Astrocyte (in vitro differentiated cells and primary cell): ENCODE measurements at regions not wholly inside any gene's neighbourhood (a gene's known extent, or its start where the extent isn't known, plus 50 kb on each side); places are given as distances from the start of the nearest gene placed in this dataset.
"Not testable (repeated sequence)": the region's sequence is repeated elsewhere in the genome, so short reads cannot be mapped to it uniquely, and the experiment has no call there.

Experiments used
- DNase-seq: peaks from one replicate; pipeline ENCODE4 v3.0.0-alpha.2; 2010; ENCODE audit warnings: low read depth
- FAIRE-seq: peaks from 2 replicates; lab custom pipeline; 2011; peaks lifted over from hg19 to GRCh38; lab: Jason Lieb, UNC
- H2AFZ ChIP-seq: 2 replicates; pipeline ENCODE4 v1.6.0; 2012; ENCODE audit warnings: low read depth, low read length, inconsistent platforms
- H3K27ac ChIP-seq: 2 replicates; pipeline ENCODE4 v1.5.1; 2011; ENCODE audit warnings: low read depth, low read length, inconsistent platforms
- H3K27me3 ChIP-seq: 2 replicates; pipeline ENCODE4 v1.6.0; 2011; ENCODE audit warnings: low read length, inconsistent platforms; ENCODE audit not compliant: insufficient read depth
- H3K36me3 ChIP-seq: 2 replicates; pipeline ENCODE4 v1.5.1; 2011; ENCODE audit warnings: low read length, inconsistent platforms; ENCODE audit not compliant: insufficient read depth
- H3K4me1 ChIP-seq: 2 replicates; pipeline ENCODE4 v1.5.1; 2011; ENCODE audit warnings: low read length, inconsistent platforms; ENCODE audit not compliant: insufficient read depth
- H3K4me2 ChIP-seq: 2 replicates; pipeline ENCODE4 v1.6.0; 2012; ENCODE audit warnings: low read length, inconsistent platforms
- H3K4me3 ChIP-seq: 2 replicates; pipeline ENCODE4 v1.5.1; 2011; ENCODE audit warnings: low read depth, mild to moderate bottlenecking, low read length, inconsistent platforms; ENCODE audit not compliant: insufficient read depth
- H3K79me2 ChIP-seq: 2 replicates; pipeline ENCODE4 v1.6.0; 2012; ENCODE audit warnings: mild to moderate bottlenecking, low read length, inconsistent platforms; ENCODE audit not compliant: insufficient read depth
- H3K9ac ChIP-seq: 2 replicates; pipeline ENCODE4 v1.6.0; 2012; ENCODE audit warnings: mild to moderate bottlenecking, low read length, inconsistent platforms
- H3K9me3 ChIP-seq: 2 replicates; pipeline ENCODE4 v1.5.1; 2012; ENCODE audit warnings: low read depth, mild to moderate bottlenecking, low read length, inconsistent platforms; ENCODE audit not compliant: insufficient read depth
- H4K20me1 ChIP-seq: 2 replicates; pipeline ENCODE4 v1.6.0; 2012; ENCODE audit warnings: low read length, inconsistent platforms; ENCODE audit not compliant: insufficient read depth
- H3K27ac Mint-ChIP-seq: one replicate; pipeline ENCODE4 v1.8.0; 2021; ENCODE audit warnings: mild to moderate bottlenecking, mixed read lengths; ENCODE audit not compliant: unreplicated experiment
- H3K27me3 Mint-ChIP-seq: one replicate; pipeline ENCODE4 v1.8.0; 2021; ENCODE audit warnings: low read depth, mixed read lengths; ENCODE audit not compliant: unreplicated experiment
- H3K36me3 Mint-ChIP-seq: one replicate; pipeline ENCODE4 v1.8.0; 2021; ENCODE audit warnings: low read depth, mixed read lengths; ENCODE audit not compliant: unreplicated experiment
- H3K4me1 Mint-ChIP-seq: one replicate; pipeline ENCODE4 v1.8.0; 2021; ENCODE audit warnings: low read depth, mixed read lengths; ENCODE audit not compliant: unreplicated experiment
- H3K4me3 Mint-ChIP-seq: one replicate; pipeline ENCODE4 v1.8.0; 2021; ENCODE audit warnings: mild to moderate bottlenecking, moderate library complexity, mixed read lengths; ENCODE audit not compliant: unreplicated experiment
- H3K9me3 Mint-ChIP-seq: one replicate; pipeline ENCODE4 v1.8.0; 2021; ENCODE audit warnings: mild to moderate bottlenecking, mixed read lengths; ENCODE audit not compliant: unreplicated experiment

DNA sequence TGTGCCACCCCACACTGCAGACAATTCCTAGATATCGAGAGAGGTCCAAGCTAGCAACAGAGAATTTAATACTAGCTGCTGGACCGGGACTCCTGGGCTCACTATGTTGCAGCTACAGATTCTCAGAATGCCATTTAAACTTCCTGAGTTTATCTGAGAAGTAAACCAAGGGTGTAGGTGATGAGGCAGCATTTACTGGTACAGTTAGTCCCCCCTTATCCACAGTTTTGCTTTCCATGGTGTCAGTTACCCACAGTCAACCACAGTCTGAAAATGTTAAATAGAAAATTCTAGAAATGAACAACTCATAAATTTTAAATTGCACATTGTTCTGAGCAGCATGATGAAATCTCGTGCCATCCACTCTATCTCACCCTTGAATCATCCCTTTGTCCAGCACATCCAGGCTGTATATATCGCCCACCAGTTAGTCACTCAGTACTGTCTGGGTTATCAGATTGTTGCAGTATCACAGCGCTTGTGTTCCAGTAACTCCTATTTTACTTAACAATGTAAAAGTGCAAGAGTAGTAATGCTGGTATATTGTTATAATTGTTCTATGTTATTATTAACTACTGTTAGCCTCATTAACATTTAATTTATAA lies 157.5 kb upstream of the NBPF9 start:
- H3K36me3 ChIP-seq, H3K4me2 ChIP-seq, H3K27me3 Mint-ChIP-seq, H3K4me1 Mint-ChIP-seq, H2AFZ ChIP-seq, H3K79me2 ChIP-seq, H3K27me3 ChIP-seq, H4K20me1 ChIP-seq, FAIRE-seq, H3K9me3 Mint-ChIP-seq, H3K4me3 ChIP-seq, H3K36me3 Mint-ChIP-seq, H3K9ac ChIP-seq, DNase-seq, H3K27ac ChIP-seq, H3K9me3 ChIP-seq, H3K4me1 ChIP-seq, H3K27ac Mint-ChIP-seq, H3K4me3 Mint-ChIP-seq: not testable (repeated sequence)

DNA sequence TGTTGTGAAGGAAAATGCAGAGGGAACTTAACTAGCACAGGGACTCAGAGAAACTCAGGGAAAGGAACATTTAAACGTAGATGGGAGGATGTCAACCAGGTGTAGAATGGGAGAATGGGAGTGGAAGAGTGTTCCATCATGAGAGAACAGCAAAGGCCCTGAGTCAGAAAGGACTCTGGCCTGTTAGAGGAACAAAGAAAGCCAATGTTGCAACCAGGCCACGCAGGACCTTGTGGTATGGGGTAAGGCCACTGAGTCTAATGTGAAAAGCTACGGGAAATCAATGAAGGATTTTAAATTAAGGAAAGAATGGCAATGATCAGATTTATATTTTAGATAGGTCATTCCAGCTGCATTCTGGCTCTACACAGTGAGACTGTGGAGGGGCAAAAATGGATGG lies 163.9 kb upstream of the NBPF9 start:
- H3K79me2 ChIP-seq, H3K36me3 Mint-ChIP-seq, H3K27me3 Mint-ChIP-seq, H3K9me3 ChIP-seq, H2AFZ ChIP-seq, H3K27ac Mint-ChIP-seq, H3K27ac ChIP-seq, H3K4me1 Mint-ChIP-seq, H3K36me3 ChIP-seq, H3K4me2 ChIP-seq, H3K9ac ChIP-seq, H3K9me3 Mint-ChIP-seq, H3K4me3 Mint-ChIP-seq, H3K27me3 ChIP-seq, DNase-seq, FAIRE-seq, H3K4me3 ChIP-seq, H3K4me1 ChIP-seq, H4K20me1 ChIP-seq: not testable (repeated sequence)

DNA sequence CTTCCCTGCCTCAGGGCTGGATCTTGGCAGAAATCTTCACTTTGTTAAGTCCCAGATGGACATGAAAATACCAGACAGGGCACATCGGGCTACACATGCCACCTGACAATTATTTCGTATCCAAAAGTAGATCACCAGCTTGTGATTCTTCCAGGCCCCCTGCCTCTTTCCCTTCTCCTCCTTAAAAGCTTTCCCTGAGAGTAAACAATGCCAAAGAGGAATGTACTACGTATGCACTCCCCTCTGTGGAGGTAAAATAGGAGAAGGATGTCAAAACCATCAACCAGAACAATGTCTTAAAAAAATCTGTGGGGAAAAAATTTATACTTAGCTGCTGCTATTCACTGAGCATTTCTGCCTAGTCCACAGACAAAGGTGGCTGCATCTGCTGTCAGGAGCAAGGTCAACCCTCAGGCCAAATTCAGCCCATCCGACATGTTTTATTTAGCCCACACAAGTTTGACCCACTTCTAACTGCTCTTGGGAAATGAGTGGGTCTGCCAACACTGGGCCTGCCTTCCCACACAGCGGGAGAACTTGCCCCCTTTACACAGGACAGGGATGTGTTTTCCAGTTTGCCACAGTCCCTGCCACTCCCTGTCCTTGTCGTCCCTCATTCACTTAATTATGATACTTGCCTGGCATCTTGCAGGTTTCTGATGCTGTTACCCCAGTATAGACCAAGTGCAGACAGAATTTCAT lies 165.8 kb upstream of the NBPF9 start:
- H3K4me3 ChIP-seq, H3K36me3 Mint-ChIP-seq, FAIRE-seq, DNase-seq, H3K79me2 ChIP-seq, H3K27ac Mint-ChIP-seq, H3K4me1 ChIP-seq, H3K36me3 ChIP-seq, H4K20me1 ChIP-seq, H3K27ac ChIP-seq, H3K4me3 Mint-ChIP-seq, H3K9me3 ChIP-seq, H3K4me1 Mint-ChIP-seq, H3K27me3 ChIP-seq, H3K9ac ChIP-seq, H3K27me3 Mint-ChIP-seq, H2AFZ ChIP-seq, H3K4me2 ChIP-seq, H3K9me3 Mint-ChIP-seq: not testable (repeated sequence)

DNA sequence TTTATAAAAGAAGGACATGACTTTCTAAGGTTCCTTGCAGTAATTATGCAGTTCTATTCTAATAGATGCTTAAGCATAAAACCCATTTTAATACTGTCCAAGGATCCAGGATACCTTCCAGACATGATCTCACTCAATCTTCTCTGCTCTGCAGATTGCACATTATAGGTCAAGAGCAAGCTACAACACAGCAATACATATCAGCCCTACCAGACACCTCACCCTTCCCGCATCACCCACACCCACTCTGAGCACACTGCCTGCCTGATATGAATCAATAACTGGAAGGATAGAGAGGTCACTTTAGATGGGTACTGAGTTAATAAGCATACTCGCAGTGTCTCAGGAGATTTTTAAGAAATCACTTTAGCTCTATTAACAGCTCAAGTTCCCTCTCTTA lies 166.5 kb upstream of the NBPF9 start:
- not testable (repeated sequence) for H3K9ac ChIP-seq, H3K36me3 Mint-ChIP-seq, H3K4me1 Mint-ChIP-seq, H3K27me3 Mint-ChIP-seq, FAIRE-seq, DNase-seq, H3K4me1 ChIP-seq, H3K36me3 ChIP-seq, H2AFZ ChIP-seq, H3K4me3 ChIP-seq, H3K27ac ChIP-seq, H3K27me3 ChIP-seq, H3K4me2 ChIP-seq, H4K20me1 ChIP-seq, H3K79me2 ChIP-seq, H3K9me3 ChIP-seq, H3K4me3 Mint-ChIP-seq, H3K9me3 Mint-ChIP-seq, H3K27ac Mint-ChIP-seq

DNA sequence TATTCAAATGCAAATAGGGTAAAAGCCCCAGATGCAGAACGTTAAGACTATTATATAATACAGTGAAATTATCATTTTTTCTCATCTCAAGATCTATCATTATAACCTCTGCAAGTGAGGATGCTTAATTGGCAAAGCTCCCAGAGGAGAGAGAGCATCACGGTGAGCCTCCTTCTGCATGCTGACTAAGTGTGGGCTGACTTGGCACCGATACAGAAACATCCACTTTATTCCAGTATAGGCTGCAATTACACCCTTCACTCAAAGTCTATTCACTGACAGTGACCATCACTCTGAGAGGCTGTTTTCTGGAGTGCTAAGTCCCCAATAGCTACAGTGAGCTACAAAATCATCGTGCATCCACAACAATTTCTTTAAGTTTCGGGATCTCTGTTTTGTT lies 171.1 kb upstream of the NBPF9 start:
- H4K20me1 ChIP-seq, H3K36me3 Mint-ChIP-seq, H3K27ac ChIP-seq, H3K9ac ChIP-seq, H3K4me1 Mint-ChIP-seq, DNase-seq, H3K4me3 ChIP-seq, H3K79me2 ChIP-seq, H3K27ac Mint-ChIP-seq, H3K27me3 ChIP-seq, H3K4me2 ChIP-seq, H3K4me3 Mint-ChIP-seq, H3K4me1 ChIP-seq, H3K27me3 Mint-ChIP-seq, H3K9me3 ChIP-seq, H3K36me3 ChIP-seq, H3K9me3 Mint-ChIP-seq, FAIRE-seq, H2AFZ ChIP-seq: not testable (repeated sequence)

DNA sequence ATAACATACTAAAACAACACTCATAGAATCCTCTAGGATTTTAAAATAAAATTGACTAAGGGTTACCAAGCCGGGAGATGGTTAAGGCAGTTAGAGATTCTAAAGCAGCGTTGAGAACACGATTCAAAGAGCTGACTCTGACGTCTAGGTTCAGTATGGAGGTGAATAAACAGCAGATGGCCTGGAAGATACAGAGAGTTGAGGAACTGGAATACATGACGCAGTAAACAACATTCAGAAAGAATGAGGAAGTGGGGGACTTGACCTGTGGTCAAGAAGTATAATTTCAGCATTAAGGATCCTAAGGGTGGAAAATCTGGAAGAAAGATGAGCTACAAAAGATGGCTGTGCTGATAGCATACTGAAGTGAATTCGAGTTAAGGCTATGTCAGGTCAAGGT lies 172.5 kb upstream of the NBPF9 start:
- H3K27ac Mint-ChIP-seq, H3K4me3 ChIP-seq, H3K27me3 ChIP-seq, DNase-seq, H3K9me3 Mint-ChIP-seq, H3K27ac ChIP-seq, H3K36me3 ChIP-seq, H4K20me1 ChIP-seq, H2AFZ ChIP-seq, H3K4me2 ChIP-seq, H3K4me1 ChIP-seq, FAIRE-seq, H3K9ac ChIP-seq, H3K4me1 Mint-ChIP-seq, H3K4me3 Mint-ChIP-seq, H3K9me3 ChIP-seq, H3K27me3 Mint-ChIP-seq, H3K36me3 Mint-ChIP-seq, H3K79me2 ChIP-seq: not testable (repeated sequence)
